ENCODE measurements at regions not wholly inside any gene's neighbourhood (a gene's known extent, or its start where the extent isn't known, plus 50 kb on each side); places are given as distances from the start of the nearest gene placed in this dataset.

GRCh38 chr13:99759163-99759552 is 212.4 kb downstream of the ZIC5 start:
- TF ChIP-seq POLR2A (IDR thresholded peaks at IDR 0.05), result no peak
- TF ChIP-seq CTCF (IDR thresholded peaks at IDR 0.05), result no peak

Measured in Peyer's patch (tissue), 4 donors.